Neuronal stem cell (in vitro differentiated cells): ENCODE measurements at regions not wholly inside any gene's neighbourhood (a gene's known extent, or its start where the extent isn't known, plus 50 kb on each side); places are given as distances from the start of the nearest gene placed in this dataset.
"Not testable (repeated sequence)": the region's sequence is repeated elsewhere in the genome, so short reads cannot be mapped to it uniquely, and the experiment has no call there.

Source experiments
- DNase-seq: peaks from one replicate; pipeline ENCODE4 v3.0.0-alpha.2; 2013; ENCODE audit warnings: low spot score
- H2AFZ ChIP-seq: one replicate; pipeline ENCODE4 v1.6.1; 2013; ENCODE audit warnings: mild to moderate bottlenecking, low read length, inconsistent platforms
- H2AK5ac ChIP-seq: 2 replicates; pipeline ENCODE4 v1.6.1; 2013; ENCODE audit warnings: low read depth, mild to moderate bottlenecking, inconsistent platforms, low read length, moderate library complexity, mixed read lengths
- H2BK120ac ChIP-seq: 2 replicates; pipeline ENCODE4 v1.6.1; 2013; ENCODE audit warnings: low read depth, mild to moderate bottlenecking, inconsistent platforms, low read length, moderate library complexity, mixed read lengths
- H2BK12ac ChIP-seq: one replicate; pipeline ENCODE4 v1.6.1; 2013; ENCODE audit warnings: low read length, inconsistent platforms
- H2BK15ac ChIP-seq: 2 replicates; pipeline ENCODE4 v1.6.1; 2013; ENCODE audit warnings: mild to moderate bottlenecking, low read length, inconsistent platforms, mixed read lengths
- H2BK5ac ChIP-seq: one replicate; pipeline ENCODE4 v1.6.1; 2013; ENCODE audit warnings: inconsistent platforms, mild to moderate bottlenecking, low read length, moderate library complexity
- H3K14ac ChIP-seq: one replicate; pipeline ENCODE4 v1.6.1; 2013; ENCODE audit warnings: low read length, inconsistent platforms
- H3K18ac ChIP-seq: 2 replicates; pipeline ENCODE4 v1.6.1; 2013; ENCODE audit warnings: low read length, inconsistent platforms
- H3K23ac ChIP-seq: 2 replicates; pipeline ENCODE4 v1.6.1; 2013; ENCODE audit warnings: low read depth, mild to moderate bottlenecking, mixed read lengths, low read length, inconsistent platforms; ENCODE audit not compliant: poor library complexity
- H3K27ac ChIP-seq: replicated peaks from 3 replicates; pipeline ENCODE4 v1.5.1; 2013; ENCODE audit warnings: low read length, inconsistent platforms
- H3K27me3 ChIP-seq, 3 experiments: 2 replicates each; pipeline ENCODE4 v1.6.1; 2013; ENCODE audit warnings: low read length in 3 of 3, mild to moderate bottlenecking in 2 of 3, inconsistent platforms in 1 of 3, low read depth in 1 of 3, mixed read lengths in 1 of 3, moderate library complexity in 1 of 3; ENCODE audit not compliant: control insufficient read depth in 3 of 3, insufficient read depth in 3 of 3
- H3K36me3 ChIP-seq, 2 donors: replicated peaks in 1 of 2; 2 replicates each; pipeline ENCODE4 v1.6.1; 2013; ENCODE audit warnings: low read length in 2 of 2; ENCODE audit not compliant: control insufficient read depth in 2 of 2, insufficient read depth in 2 of 2
- H3K4ac ChIP-seq: 2 replicates; pipeline ENCODE4 v1.6.1; 2013; ENCODE audit warnings: inconsistent platforms, mild to moderate bottlenecking, low read length, moderate library complexity
- H3K4me1 ChIP-seq, 2 donors: 1 replicate in 1 of 2; 2 replicates in 1 of 2; pipeline ENCODE4 v1.6.1; 2013; ENCODE audit warnings: low read length in 2 of 2, low read depth in 1 of 2; ENCODE audit not compliant: control insufficient read depth in 2 of 2, insufficient read depth in 1 of 2
- H3K4me2 ChIP-seq: one replicate; pipeline ENCODE4 v1.6.1; 2013; ENCODE audit warnings: mild to moderate bottlenecking, low read length, inconsistent platforms; ENCODE audit not compliant: insufficient read depth, poor library complexity, severe bottlenecking
- H3K4me3 ChIP-seq, 2 donors: 2 replicates each; pipeline ENCODE4 v1.5.1; 2013; ENCODE audit warnings: low read length in 2 of 2, mild to moderate bottlenecking in 2 of 2, inconsistent platforms in 1 of 2, moderate library complexity in 1 of 2
- H3K79me1 ChIP-seq: one replicate; pipeline ENCODE4 v1.6.1; 2013; ENCODE audit warnings: low read depth, mild to moderate bottlenecking, inconsistent platforms, low read length, moderate library complexity
- H3K9ac ChIP-seq: one replicate; pipeline ENCODE4 v1.6.1; 2013; ENCODE audit warnings: mild to moderate bottlenecking, low read depth, low read length, inconsistent platforms; ENCODE audit not compliant: poor library complexity
- H3K9me3 ChIP-seq, 2 donors: replicated peaks in 1 of 2; 2 replicates each; pipeline versions ENCODE3 to v1.6.1; 2013; ENCODE audit warnings: low read length in 2 of 2, mild to moderate bottlenecking in 2 of 2, inconsistent platforms in 1 of 2, low read depth in 1 of 2, mixed read lengths in 1 of 2, moderate library complexity in 1 of 2; ENCODE audit not compliant: control insufficient read depth in 2 of 2, insufficient read depth in 1 of 2
- H4K8ac ChIP-seq: one replicate; pipeline ENCODE4 v1.6.1; 2013; ENCODE audit warnings: low read depth, mild to moderate bottlenecking, inconsistent platforms, low read length, moderate library complexity
- H4K91ac ChIP-seq: one replicate; pipeline ENCODE4 v1.6.1; 2013; ENCODE audit warnings: low read length, low read depth, mild to moderate bottlenecking, inconsistent platforms; ENCODE audit not compliant: poor library complexity
- WGBS, 2 donors: extraction: QIAGEN DNeasy Blood & Tissue Kit; methylation state at CpG; one replicate each; pipeline ENCODE4 v1.1.7; 2013; ENCODE audit warnings: missing lambda C conversion rate in 2 of 2, mixed read lengths in 1 of 2; ENCODE audit not compliant: insufficient read length in 2 of 2, insufficient replicate concordance in 1 of 2; ENCODE audit errors: extremely low coverage in 2 of 2; 5-methylcytosine and 5-hydroxymethylcytosine counted together

GRCh38 chr19:30941591-30941990 lies 407.6 kb downstream of the TSHZ3 start:
- peak overlapping the region; percentile 86 for H3K14ac ChIP-seq
- H3K23ac ChIP-seq = no peak overlapping the region
- no peak overlapping the region for H2AK5ac ChIP-seq
- H3K36me3 ChIP-seq = no peaks in the 10 kb centered on the region
- no peak overlapping the region for H3K9ac ChIP-seq
- H3K4me3 ChIP-seq = peak overlapping the region in 1 of 2 donors; percentile 34
- H2BK12ac ChIP-seq = no peak overlapping the region
- no peak overlapping the region for H2BK5ac ChIP-seq
- H3K4ac ChIP-seq = no peak overlapping the region
- H3K4me1 ChIP-seq = no peaks in the 10 kb centered on the region
- H3K4me2 ChIP-seq = no peak overlapping the region
- no CpG with 5 or more reads among the region's 3 CpGs for WGBS, 2 donors
- DNase-seq = no peak
- no peaks in the 10 kb centered on the region for H3K27me3 ChIP-seq
- no peak overlapping the region for H3K27ac ChIP-seq
- H3K79me1 ChIP-seq = no peaks in the 10 kb centered on the region
- no peak overlapping the region for H4K91ac ChIP-seq
- no peak overlapping the region for H2BK15ac ChIP-seq
- H2AFZ ChIP-seq = no peak overlapping the region
- H4K8ac ChIP-seq = no peak overlapping the region
- H3K18ac ChIP-seq = no peak overlapping the region
- no peaks in the 10 kb centered on the region for H3K9me3 ChIP-seq
- no peak overlapping the region for H2BK120ac ChIP-seq

GRCh38 chr19:30936276-30936675 lies 413.0 kb downstream of the TSHZ3 start:
- Histone ChIP-seq H2AK5ac (no peak overlapping the region), H2BK15ac (no peak overlapping the region), H3K23ac (no peak overlapping the region), H3K9me3 (no peaks in the 10 kb centered on the region), H3K79me1 (no peaks in the 10 kb centered on the region), H2BK5ac (no peak overlapping the region), H3K18ac (no peak overlapping the region), H3K9ac (no peak overlapping the region), H4K8ac (no peak overlapping the region), H3K14ac (no peak overlapping the region), H2BK120ac (no peak overlapping the region), H2BK12ac (no peak overlapping the region), H3K27ac (no peak overlapping the region), H3K4me1 (no peaks in the 10 kb centered on the region), H3K4ac (no peak overlapping the region), H2AFZ (no peak overlapping the region), H3K36me3 (no peaks in the 10 kb centered on the region), H3K4me3 (no peak overlapping the region), H4K91ac (no peak overlapping the region), H3K27me3 (no peaks in the 10 kb centered on the region), H3K4me2 (no peak overlapping the region)
- no peak for DNase-seq
- WGBS, 2 donors = no CpG with 5 or more reads among the region's 5 CpGs

GRCh38 chr19:30935146-30935545 lies 414.1 kb downstream of the TSHZ3 start:
- H2BK120ac ChIP-seq = no peak overlapping the region
- no peak overlapping the region for H2BK12ac ChIP-seq
- H3K23ac ChIP-seq = no peak overlapping the region
- H3K9ac ChIP-seq = no peak overlapping the region
- no peaks in the 10 kb centered on the region for H3K27me3 ChIP-seq
- H3K4me1 ChIP-seq = no peaks in the 10 kb centered on the region
- H3K36me3 ChIP-seq = no peaks in the 10 kb centered on the region
- no peak overlapping the region for H3K27ac ChIP-seq
- H4K8ac ChIP-seq = no peak overlapping the region
- no peak overlapping the region for H4K91ac ChIP-seq
- no peak overlapping the region for H3K18ac ChIP-seq
- no peak overlapping the region for H2AK5ac ChIP-seq
- H2AFZ ChIP-seq = no peak overlapping the region
- no peak overlapping the region for H3K4me3 ChIP-seq
- DNase-seq = no peak
- no CpG with 5 or more reads among the region's 4 CpGs for WGBS, 2 donors
- H2BK15ac ChIP-seq = no peak overlapping the region
- no peak overlapping the region for H3K4ac ChIP-seq
- no peak overlapping the region for H3K4me2 ChIP-seq
- no peak overlapping the region for H3K14ac ChIP-seq
- no peaks in the 10 kb centered on the region for H3K9me3 ChIP-seq
- H2BK5ac ChIP-seq = no peak overlapping the region
- H3K79me1 ChIP-seq = no peaks in the 10 kb centered on the region

GRCh38 chr19:30933454-30933853 lies 415.8 kb downstream of the TSHZ3 start:
- not testable (repeated sequence) for H3K4me1 ChIP-seq, H3K18ac ChIP-seq, H3K27ac ChIP-seq, H2BK5ac ChIP-seq, H2BK15ac ChIP-seq, H4K91ac ChIP-seq, H3K4ac ChIP-seq, H3K4me2 ChIP-seq, H3K4me3 ChIP-seq, H3K23ac ChIP-seq, H3K14ac ChIP-seq, H3K79me1 ChIP-seq, H3K9ac ChIP-seq, H2BK120ac ChIP-seq, H2BK12ac ChIP-seq, H2AFZ ChIP-seq, H3K9me3 ChIP-seq, H3K36me3 ChIP-seq, H3K27me3 ChIP-seq, H4K8ac ChIP-seq, H2AK5ac ChIP-seq, DNase-seq
- no CpG with 5 or more reads among the region's 3 CpGs for WGBS, 2 donors
